ENCODE measurements at regions not wholly inside any gene's neighbourhood (a gene's known extent, or its start where the extent isn't known, plus 50 kb on each side); places are given as distances from the start of the nearest gene placed in this dataset.

DNA sequence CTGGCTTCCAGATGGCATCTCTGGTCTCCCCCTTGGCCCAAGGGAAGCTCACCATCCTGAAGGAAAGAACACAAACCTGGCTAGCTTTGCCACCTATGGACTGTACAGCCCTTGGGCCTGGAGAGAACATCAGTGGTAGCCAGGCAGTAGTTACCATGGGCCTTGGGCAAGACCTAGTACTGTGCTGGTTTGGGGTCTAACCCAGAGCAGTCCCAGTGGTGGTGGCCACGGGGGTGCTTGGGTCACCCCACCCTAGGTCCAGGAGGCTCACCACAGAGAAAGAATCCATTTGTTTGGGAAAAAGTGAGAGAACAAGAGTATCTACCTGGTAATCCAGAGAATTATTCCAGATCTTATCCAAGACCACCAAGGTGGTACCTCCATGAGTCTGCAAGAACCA lies 290.7 kb upstream of the PPP1R2C start:
- Histone ChIP-seq H3K9me2 (ENCODE audit: insufficient read depth) (no peaks in the 10 kb centered on the region), H4K20me1 (ENCODE audit: insufficient read depth) (no peaks in the 10 kb centered on the region), H3K4me2 (no peak overlapping the region), H3F3A (ENCODE audit: insufficient read depth, low read depth) (no peaks in the 10 kb centered on the region), H2AFZ (no peak overlapping the region), H3K27me3 (ENCODE audit: insufficient read depth, low read depth) (no peaks in the 10 kb centered on the region), H3K36me3 (ENCODE audit: low read depth) (no peaks in the 10 kb centered on the region), H3K27ac (no peak overlapping the region), H3K4me3 (no peak overlapping the region), H3K4me1 (replicated peaks; ENCODE audit: insufficient read depth) (no peaks in the 10 kb centered on the region), H3K9me3 (ENCODE audit: insufficient read depth, low read depth) (no peaks in the 10 kb centered on the region), H3K79me2 (ENCODE audit: low read depth) (no peaks in the 10 kb centered on the region)
- TF ChIP-seq, protein P1, sequence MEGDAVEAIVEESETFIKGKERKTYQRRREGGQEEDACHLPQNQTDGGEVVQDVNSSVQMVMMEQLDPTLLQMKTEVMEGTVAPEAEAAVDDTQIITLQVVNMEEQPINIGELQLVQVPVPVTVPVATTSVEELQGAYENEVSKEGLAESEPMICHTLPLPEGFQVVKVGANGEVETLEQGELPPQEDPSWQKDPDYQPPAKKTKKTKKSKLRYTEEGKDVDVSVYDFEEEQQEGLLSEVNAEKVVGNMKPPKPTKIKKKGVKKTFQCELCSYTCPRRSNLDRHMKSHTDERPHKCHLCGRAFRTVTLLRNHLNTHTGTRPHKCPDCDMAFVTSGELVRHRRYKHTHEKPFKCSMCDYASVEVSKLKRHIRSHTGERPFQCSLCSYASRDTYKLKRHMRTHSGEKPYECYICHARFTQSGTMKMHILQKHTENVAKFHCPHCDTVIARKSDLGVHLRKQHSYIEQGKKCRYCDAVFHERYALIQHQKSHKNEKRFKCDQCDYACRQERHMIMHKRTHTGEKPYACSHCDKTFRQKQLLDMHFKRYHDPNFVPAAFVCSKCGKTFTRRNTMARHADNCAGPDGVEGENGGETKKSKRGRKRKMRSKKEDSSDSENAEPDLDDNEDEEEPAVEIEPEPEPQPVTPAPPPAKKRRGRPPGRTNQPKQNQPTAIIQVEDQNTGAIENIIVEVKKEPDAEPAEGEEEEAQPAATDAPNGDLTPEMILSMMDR (conservative IDR thresholded peaks at IDR 0.05), result no peak
- no peak for TF ChIP-seq EZH2 (IDR thresholded peaks at IDR 0.05; ENCODE audit: low read depth)
- no peak for DNase-seq
- intact Hi-C loops (cut with micrococcal nuclease; ENCODE audit: unreplicated experiment), result no loop called here
- no TSS peak for BruUV-seq (replicated peaks)
- CTCF ChIA-PET, result no interaction called here
- POLR2A ChIA-PET (ENCODE audit: unreplicated experiment), result no interaction called here

DNA sequence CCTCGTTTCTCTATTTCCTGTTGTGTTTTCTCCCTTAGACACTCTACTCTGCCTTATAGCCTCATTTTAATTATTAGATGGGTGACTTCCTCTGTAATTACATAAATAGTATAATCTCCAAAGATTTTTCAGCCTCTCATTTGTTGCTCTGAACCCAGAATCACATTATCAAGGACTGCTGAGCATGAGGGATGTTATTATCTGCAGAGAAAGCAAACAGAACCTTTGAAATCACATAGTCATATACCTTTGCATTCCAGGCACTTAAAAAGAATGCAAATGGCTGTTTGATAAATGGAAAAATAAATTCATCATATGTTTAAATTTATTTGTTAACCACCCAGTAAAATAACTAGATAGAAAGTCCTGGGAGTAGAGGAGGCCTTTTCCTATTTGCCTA lies 305.1 kb upstream of the PPP1R2C start:
- intact Hi-C loops (cut with micrococcal nuclease; ENCODE audit: unreplicated experiment), result no loop called here
- BruUV-seq (replicated peaks), result no TSS peak
- ChIA-PET POLR2A (ENCODE audit: unreplicated experiment) (no interaction called here), CTCF (no interaction called here)
- Histone ChIP-seq H3K4me2 (no peak overlapping the region), H3K9me3 (ENCODE audit: insufficient read depth, low read depth) (no peaks in the 10 kb centered on the region), H3K79me2 (ENCODE audit: low read depth) (no peaks in the 10 kb centered on the region), H2AFZ (no peak overlapping the region), H4K20me1 (ENCODE audit: insufficient read depth) (no peaks in the 10 kb centered on the region), H3K4me1 (replicated peaks; ENCODE audit: insufficient read depth) (no peaks in the 10 kb centered on the region), H3K27me3 (ENCODE audit: insufficient read depth, low read depth) (no peaks in the 10 kb centered on the region), H3F3A (ENCODE audit: insufficient read depth, low read depth) (no peaks in the 10 kb centered on the region), H3K4me3 (no peak overlapping the region), H3K36me3 (ENCODE audit: low read depth) (no peaks in the 10 kb centered on the region), H3K9me2 (ENCODE audit: insufficient read depth) (no peaks in the 10 kb centered on the region), H3K27ac (no peak overlapping the region)
- TF ChIP-seq EZH2 (IDR thresholded peaks at IDR 0.05; ENCODE audit: low read depth), result no peak
- TF ChIP-seq, protein P1 (conservative IDR thresholded peaks at IDR 0.05), result no peak
- DNase-seq, result no peak

DNA sequence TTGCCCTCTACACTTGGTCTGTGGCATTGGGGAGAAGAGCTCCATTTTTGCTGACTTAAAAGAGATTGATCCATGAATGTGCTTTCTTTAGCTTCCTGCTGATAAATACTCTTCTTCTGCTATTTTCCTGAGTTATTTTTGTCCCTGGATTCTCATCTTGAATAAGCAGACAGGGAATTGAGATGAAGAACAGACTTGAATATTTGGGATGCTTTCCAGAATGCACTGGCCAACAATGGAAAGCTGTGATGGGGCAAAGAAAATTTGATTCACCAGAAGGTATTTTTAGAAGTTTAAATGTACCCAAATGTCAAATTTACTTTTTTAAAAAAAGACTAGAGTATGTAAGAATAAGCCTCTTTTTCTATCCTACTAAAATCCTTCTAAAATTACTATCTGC lies 309.9 kb upstream of the PPP1R2C start:
- Histone ChIP-seq H3K4me2 (no peak overlapping the region), H3K27ac (no peak overlapping the region), H3K79me2 (ENCODE audit: low read depth) (no peaks in the 10 kb centered on the region), H4K20me1 (ENCODE audit: insufficient read depth) (no peaks in the 10 kb centered on the region), H3F3A (ENCODE audit: insufficient read depth, low read depth) (no peaks in the 10 kb centered on the region), H3K4me1 (replicated peaks; ENCODE audit: insufficient read depth) (no peaks in the 10 kb centered on the region), H3K4me3 (no peak overlapping the region), H3K9me3 (ENCODE audit: insufficient read depth, low read depth) (no peaks in the 10 kb centered on the region), H2AFZ (no peak overlapping the region), H3K27me3 (ENCODE audit: insufficient read depth, low read depth) (no peaks in the 10 kb centered on the region), H3K36me3 (ENCODE audit: low read depth) (no peaks in the 10 kb centered on the region), H3K9me2 (ENCODE audit: insufficient read depth) (no peaks in the 10 kb centered on the region)
- POLR2A ChIA-PET (ENCODE audit: unreplicated experiment), result no interaction called here
- no peak for DNase-seq
- CTCF ChIA-PET, result no interaction called here
- TF ChIP-seq, protein P1 (conservative IDR thresholded peaks at IDR 0.05), result no peak
- TF ChIP-seq EZH2 (IDR thresholded peaks at IDR 0.05; ENCODE audit: low read depth), result no peak
- intact Hi-C loops (cut with micrococcal nuclease; ENCODE audit: unreplicated experiment), result no loop called here
- BruUV-seq (replicated peaks), result no TSS peak
